ENCODE measurements at regions not wholly inside any gene's neighbourhood (a gene's known extent, or its start where the extent isn't known, plus 50 kb on each side); places are given as distances from the start of the nearest gene placed in this dataset.

DNA sequence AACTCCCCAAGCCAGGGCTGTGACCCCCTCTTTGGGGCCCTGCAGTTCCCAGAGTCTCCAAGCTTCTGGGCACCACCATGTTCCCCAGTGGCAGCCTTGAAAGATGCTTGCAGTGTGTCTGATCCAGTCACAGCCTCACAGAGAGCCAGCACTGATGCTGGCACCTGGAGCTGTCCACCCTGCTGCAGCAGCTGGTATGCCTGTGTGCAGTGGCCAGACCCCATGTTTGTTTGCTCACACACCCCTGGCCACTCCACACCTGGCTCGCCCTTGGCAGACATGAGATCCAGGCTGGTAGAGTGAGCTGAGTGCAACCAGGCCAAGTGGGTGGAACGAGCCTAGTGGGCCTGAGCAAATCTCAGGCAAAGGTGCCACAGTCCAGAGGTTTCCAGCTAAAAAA is 106.0 kb downstream of the C9orf50 start:
- TF ChIP-seq, protein P1, sequence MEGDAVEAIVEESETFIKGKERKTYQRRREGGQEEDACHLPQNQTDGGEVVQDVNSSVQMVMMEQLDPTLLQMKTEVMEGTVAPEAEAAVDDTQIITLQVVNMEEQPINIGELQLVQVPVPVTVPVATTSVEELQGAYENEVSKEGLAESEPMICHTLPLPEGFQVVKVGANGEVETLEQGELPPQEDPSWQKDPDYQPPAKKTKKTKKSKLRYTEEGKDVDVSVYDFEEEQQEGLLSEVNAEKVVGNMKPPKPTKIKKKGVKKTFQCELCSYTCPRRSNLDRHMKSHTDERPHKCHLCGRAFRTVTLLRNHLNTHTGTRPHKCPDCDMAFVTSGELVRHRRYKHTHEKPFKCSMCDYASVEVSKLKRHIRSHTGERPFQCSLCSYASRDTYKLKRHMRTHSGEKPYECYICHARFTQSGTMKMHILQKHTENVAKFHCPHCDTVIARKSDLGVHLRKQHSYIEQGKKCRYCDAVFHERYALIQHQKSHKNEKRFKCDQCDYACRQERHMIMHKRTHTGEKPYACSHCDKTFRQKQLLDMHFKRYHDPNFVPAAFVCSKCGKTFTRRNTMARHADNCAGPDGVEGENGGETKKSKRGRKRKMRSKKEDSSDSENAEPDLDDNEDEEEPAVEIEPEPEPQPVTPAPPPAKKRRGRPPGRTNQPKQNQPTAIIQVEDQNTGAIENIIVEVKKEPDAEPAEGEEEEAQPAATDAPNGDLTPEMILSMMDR (IDR thresholded peaks at IDR 0.05): no peak
- TF ChIP-seq POLR2A (IDR thresholded peaks at IDR 0.05): no peak
- no peak for TF ChIP-seq EP300 (IDR thresholded peaks at IDR 0.05)
